ENCODE measurements at regions not wholly inside any gene's neighbourhood (a gene's known extent, or its start where the extent isn't known, plus 50 kb on each side); places are given as distances from the start of the nearest gene placed in this dataset.

DNA sequence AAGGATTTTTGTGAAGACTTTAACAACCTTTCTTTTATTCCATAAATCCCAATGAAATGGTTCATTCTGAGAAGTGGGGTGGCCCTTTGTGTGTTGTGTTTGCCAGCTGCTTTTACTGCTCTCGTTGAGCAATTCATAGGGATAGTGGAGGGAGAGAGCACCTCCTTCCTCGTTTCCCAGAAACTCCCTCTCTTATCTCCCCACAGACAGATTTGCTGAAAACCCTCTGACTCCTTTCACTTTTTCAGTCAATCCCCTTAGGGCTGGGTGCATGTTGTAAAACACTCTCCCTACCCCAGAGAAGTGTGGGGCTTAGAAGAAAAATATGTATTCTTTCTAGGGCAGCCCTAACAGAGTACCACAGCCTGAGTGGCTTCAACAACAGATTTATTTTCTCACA lies 557.2 kb upstream of the RGMA start:
- DNase-seq (ENCODE audit: low spot score), result no peak

DNA sequence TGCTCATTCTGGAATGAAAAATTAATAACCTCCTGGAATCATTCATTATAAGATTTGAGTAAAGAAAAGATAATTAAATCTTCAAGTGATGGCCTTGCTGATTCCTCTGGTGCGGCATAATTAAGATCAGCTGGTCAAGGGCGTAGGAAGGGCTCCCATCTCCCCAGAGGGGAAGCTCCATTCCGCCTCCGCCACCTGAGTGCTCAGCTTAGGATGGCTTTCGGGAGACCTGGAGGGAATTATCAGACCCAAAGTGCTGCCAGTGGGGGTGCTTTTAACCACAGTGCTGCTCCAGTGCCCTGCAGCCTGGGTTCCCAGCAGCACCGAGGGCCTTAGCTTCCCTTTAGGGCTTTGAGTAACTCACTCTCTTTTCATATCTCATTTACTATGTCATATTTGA lies 556.6 kb upstream of the RGMA start:
- no peak for DNase-seq (ENCODE audit: low spot score)

- no peak for DNase-seq (ENCODE audit: low spot score)
These were observed 555.6 kb upstream of the RGMA start for GRCh38 chr15:93644595-93644994.

DNA sequence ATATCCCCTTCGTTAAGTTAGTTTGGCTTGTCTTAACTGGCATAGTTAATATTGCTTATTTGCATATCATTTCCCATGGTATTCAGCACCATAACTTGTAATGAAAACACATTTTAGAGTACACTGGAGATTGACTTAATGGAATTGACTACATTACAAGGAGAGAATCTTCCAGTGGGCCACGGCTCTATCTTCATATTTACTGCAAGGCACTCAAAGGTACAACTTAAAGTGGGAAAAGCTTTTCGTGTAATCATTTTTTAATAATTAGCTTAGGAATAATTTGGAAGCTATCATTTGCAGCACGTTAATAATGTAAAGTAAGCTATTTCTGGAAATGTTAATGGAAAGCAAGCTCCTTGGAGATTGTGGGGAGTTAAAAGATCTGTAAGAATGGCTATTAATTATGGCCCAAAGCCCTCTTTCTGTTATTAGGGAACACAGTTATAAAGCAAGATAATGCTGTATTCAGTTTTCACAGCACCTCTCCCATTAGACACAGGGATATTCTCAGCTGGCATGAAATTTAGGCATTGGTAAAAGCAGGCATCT lies 551.5 kb upstream of the RGMA start:
- no peak for DNase-seq (ENCODE audit: low spot score)

- no peak for DNase-seq (ENCODE audit: low spot score)
These were observed 543.1 kb upstream of the RGMA start for GRCh38 chr15:93631958-93632618.

GRCh38 chr15:93619597-93619996 lies 530.6 kb upstream of the RGMA start:
- no peak for DNase-seq (ENCODE audit: low spot score)

GRCh38 chr15:93617443-93617842 lies 528.4 kb upstream of the RGMA start:
- no peak for DNase-seq (ENCODE audit: low spot score)

- DNase-seq (ENCODE audit: low spot score), result no peak
These were observed 525.5 kb upstream of the RGMA start for GRCh38 chr15:93614386-93615104.

DNA sequence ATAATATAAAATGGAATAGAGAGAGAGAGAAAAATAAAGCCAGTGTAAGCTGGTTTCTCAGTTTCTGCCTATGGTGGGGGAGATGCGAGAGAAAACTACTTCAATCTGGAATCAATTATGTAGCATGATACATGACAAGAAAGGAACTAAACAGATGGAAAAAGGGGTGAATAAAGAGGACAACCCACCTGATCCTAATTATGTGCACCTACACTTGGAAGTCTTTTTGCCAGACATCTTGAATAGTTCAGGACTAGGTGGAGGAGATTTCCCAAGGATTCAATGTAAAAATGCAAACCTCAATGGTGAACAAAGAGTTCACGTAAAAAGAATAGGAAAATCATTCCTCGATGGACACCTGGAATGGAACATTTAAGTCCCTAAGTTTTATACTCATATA lies 524.4 kb upstream of the RGMA start:
- no peak for DNase-seq (ENCODE audit: low spot score)

GRCh38 chr15:93612953-93613352 lies 523.9 kb upstream of the RGMA start:
- DNase-seq (ENCODE audit: low spot score), result no peak

GRCh38 chr15:93610944-93611343 lies 521.9 kb upstream of the RGMA start:
- DNase-seq (ENCODE audit: low spot score), result no peak

- no peak for DNase-seq (ENCODE audit: low spot score)
These were observed 519.7 kb upstream of the RGMA start for GRCh38 chr15:93608643-93609148.

GRCh38 chr15:93603550-93603949 lies 514.5 kb upstream of the RGMA start:
- no peak for DNase-seq (ENCODE audit: low spot score)

DNA sequence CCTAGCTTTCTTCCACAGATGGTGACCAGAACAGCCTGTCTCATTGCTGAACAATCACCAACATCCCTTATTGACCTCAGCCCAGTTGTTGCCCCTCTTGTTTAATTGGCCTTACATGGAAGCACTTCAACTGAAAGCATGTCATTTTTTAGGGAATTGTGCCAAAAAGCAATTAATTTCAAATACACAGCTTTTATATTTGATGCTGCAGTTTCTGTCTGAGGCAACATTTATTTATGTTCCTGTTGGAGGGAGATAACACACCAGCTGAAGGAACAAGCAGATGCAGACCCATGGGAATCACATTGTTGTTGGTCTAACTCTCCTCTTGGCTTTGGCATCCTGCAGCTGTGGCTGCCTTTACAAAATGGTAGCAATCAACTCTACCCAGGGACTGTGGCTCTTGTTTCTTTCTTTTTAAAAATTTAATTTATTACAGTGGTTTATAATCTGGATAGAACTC lies 498.1 kb upstream of the RGMA start:
- DNase-seq (ENCODE audit: low spot score), result no peak

DNA sequence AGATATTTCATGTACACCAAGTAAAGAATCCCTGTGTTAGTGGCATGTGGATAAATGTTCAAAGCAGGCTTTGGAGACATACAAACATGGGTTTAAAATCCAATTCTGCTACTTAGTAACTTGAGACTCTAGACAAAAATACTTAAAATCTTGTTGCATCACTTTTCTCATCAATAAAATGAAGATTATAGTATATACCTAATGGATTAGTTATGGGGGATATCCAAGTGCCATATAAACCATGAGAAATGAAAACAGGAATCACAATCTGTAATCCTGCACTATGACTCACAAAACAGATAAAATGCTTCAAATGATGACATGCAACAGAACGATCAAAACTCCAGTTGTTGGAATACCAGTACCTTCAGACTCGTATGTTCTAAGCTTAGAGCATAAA lies 496.0 kb upstream of the RGMA start:
- DNase-seq (ENCODE audit: low spot score), result no peak

DNA sequence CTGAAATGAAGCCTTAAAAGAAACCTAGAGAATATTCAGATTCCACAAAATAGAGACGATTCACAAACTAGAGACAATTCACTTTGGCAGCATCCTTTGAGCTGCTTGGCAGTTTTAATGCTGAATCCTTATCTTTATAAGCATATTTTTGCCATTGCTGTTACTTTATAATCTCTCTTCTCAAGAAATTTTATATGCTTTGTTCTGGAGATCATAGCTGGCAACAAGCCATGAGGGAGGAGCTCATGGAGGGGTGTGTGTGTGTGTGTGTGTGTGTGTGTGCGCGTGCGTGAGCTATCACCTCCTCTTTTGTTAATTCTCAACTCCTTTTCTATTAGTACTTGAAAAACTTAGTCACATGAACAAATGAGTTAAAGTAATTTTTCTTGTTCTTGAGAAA lies 495.0 kb upstream of the RGMA start:
- DNase-seq (ENCODE audit: low spot score), result no peak

DNA sequence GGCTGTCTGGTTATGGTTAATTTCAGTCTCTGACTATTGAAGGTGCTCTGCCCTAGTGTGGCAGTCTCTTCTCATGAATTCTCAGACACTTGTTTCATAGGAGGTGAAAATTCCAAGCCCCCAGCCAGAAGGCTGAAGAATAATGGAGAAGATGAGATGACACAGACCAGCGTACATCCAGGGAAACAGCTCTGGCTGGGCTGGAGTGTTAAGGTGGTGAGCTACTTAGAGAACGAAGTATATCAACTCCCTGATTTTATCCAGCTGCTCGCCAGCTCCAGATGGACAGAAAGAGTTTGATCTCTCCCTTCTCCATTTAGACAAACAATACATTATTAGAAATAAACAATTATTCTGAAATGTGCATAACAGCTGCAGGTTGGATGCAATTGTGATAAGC lies 494.5 kb upstream of the RGMA start:
- no peak for DNase-seq (ENCODE audit: low spot score)

DNA sequence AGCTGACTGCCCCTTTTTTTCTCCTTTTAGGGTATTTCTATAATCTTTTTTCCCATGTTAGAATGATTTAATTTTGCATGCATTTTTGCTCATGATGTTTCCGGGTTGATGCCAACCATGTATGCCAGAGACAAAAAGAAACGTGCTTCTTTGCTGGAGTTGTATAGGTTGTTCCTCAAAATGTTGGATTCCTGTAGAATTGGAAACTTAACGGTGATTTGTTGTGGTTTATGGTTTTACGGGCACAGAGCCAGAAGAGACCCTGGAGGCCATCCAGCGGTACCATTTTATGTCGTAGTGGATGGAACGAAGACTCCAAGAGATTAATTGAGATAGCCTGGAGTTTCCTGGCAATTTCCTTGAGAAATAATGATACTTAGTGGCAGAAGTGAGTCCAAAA lies 481.5 kb upstream of the RGMA start:
- DNase-seq (ENCODE audit: low spot score), result no peak

DNA sequence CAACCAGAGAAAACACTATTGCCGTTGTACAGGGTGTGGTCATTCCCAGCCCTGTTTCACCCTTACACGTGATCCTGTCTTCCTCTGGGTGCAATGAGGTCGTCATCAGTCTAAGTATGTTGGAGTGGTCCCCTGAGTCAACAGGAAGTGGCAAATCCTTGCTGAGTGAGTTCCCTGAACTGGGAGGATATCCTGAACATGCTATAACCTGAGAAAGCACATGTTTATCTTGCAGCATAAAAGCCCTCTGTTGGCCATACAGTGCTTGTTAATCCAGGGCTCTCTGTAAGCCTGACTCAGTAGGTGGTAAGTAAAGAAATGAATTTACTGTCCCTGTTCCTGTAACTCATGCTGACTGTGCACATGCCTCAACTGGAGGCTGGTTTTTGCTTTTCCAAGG lies 477.8 kb upstream of the RGMA start:
- no peak for DNase-seq (ENCODE audit: low spot score)

- no peak for DNase-seq (ENCODE audit: low spot score)
These were observed 476.2 kb upstream of the RGMA start for GRCh38 chr15:93565201-93565600.

DNA sequence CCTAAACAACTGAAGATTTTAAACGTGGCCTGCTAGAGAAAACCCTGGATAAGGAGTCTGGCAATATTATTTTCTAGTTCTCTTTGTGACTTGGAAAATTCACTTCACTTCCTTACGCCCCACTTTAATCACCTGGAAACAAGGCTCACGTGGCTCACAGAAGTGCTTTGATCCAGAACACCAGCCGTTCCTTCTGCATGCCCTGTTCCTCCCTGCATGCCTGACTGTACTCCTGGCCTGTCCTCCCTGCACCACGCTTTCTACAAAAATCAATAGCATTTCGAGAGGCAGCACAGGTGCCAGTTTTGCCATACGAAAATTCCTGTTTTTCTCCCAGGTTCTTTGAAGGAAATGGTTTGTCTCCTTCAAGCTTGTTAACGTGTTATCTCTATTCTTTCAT lies 474.2 kb upstream of the RGMA start:
- DNase-seq (ENCODE audit: low spot score), result no peak

GRCh38 chr15:93562395-93563123 lies 473.5 kb upstream of the RGMA start:
- no peak for DNase-seq (ENCODE audit: low spot score)

DNA sequence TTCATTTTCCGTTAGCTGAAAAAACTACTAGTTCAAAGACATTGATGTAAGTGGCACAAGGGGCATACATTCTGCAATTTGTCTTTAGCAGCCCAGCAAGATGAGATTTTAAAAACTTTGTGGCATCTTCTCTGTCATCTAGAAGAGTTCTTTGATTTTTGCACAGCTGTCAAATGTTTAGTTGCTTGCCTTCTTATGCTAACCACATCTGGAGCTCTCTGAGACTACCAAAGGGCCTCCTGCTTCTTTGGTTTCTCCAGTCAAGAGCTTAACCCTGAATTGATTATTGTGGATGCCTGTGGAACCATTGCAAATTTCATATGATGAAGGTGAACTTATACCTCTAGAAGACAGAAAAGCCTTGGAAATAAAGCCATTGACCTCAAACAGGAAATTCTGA lies 468.7 kb upstream of the RGMA start:
- no peak for DNase-seq (ENCODE audit: low spot score)
